Tibial nerve (tissue), 4 donors: ENCODE measurements at regions not wholly inside any gene's neighbourhood (a gene's known extent, or its start where the extent isn't known, plus 50 kb on each side); places are given as distances from the start of the nearest gene placed in this dataset.

Experiments
- DNase-seq, 2 donors: peaks; one replicate each; pipeline ENCODE4 v3.0.0-alpha.2; 2019; ENCODE audit warnings: low spot score in 2 of 2
- H3K27ac ChIP-seq, 4 donors: fragments of 200-600 bp; sonication (generic) in 3 of 4; one replicate each; pipeline ENCODE4 v1.5.1; 2017 to 2019; ENCODE audit warnings: mild to moderate bottlenecking in 1 of 4
- H3K27me3 ChIP-seq, 2 donors: fragments of 200-600 bp; sonication (generic) in 1 of 2; one replicate each; pipeline versions ENCODE4 v1.5.1 to v1.6.0; 2017 to 2019
- H3K36me3 ChIP-seq, 3 donors: fragments of 200-600 bp; sonication (generic); one replicate each; pipeline ENCODE4 v1.5.1; 2018 to 2019
- H3K4me1 ChIP-seq, 4 donors: fragments of 200-600 bp; sonication (generic) in 3 of 4; one replicate each; pipeline ENCODE4 v1.5.1; 2017 to 2019
- H3K4me3 ChIP-seq, 4 donors: fragments of 200-600 bp; sonication (generic) in 3 of 4; one replicate each; pipeline ENCODE4 v1.5.1; 2017 to 2019; ENCODE audit warnings: mild to moderate bottlenecking in 1 of 4, moderate library complexity in 1 of 4
- H3K9me3 ChIP-seq, 4 donors: fragments of 200-600 bp; sonication (generic) in 3 of 4; one replicate each; pipeline ENCODE4 v1.5.1; 2017 to 2019
- EP300 ChIP-seq, 2 donors: sonication (generic); formaldehyde crosslinking; IDR thresholded peaks; one replicate each; pipeline ENCODE4 v1.6.1; 2017; ENCODE audit warnings: antibody characterized with exemption in 2 of 2, mild to moderate bottlenecking in 1 of 2
- POLR2A ChIP-seq, 2 donors: fragments of 450-650 bp; IDR thresholded peaks; one replicate each; pipeline ENCODE4 v1.6.1; 2017; ENCODE audit warnings: antibody characterized with exemption in 2 of 2, mild to moderate bottlenecking in 2 of 2, moderate library complexity in 2 of 2
- WGBS, 2 donors: methylation state at CpG; one replicate each; pipeline ENCODE4 v1.1.5; 2018; 5-methylcytosine and 5-hydroxymethylcytosine counted together
- TF ChIP-seq, protein P1 (sequence below), 5 experiments: fragments of 200-600 bp in 3 of 5; fragments of 450-650 bp in 2 of 5; sonication (generic) in 3 of 5; IDR thresholded peaks; one replicate each; pipeline ENCODE4 v1.5.1; 2016 to 2019; ENCODE audit warnings: antibody characterized with exemption in 5 of 5, mild to moderate bottlenecking in 3 of 5, moderate library complexity in 2 of 5

DNA sequence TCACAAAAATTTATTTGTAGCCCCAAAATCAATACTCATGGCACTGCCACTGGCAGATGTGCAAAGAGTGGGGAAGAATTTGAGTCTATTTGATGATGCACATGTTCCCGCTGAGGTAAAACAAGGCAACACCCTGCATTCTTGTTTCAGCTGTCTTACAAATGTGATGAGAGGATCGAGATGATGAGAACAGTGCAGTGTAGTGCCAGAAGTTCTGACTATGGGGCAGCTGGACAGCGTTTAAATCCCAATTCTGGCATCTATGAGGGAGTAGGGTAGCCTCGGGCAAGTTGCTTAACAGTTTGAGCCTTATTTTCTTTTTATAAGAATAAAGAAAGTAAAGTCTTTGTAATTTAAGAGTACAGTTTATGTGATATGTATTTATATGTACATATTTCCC is 296.7 kb upstream of the FKBP1C start:
- no peaks in the 10 kb centered on the region for H3K4me1 ChIP-seq
- no peaks in the 10 kb centered on the region for H3K36me3 ChIP-seq
- no peak overlapping the region for H3K4me3 ChIP-seq
- no peak overlapping the region for H3K27ac ChIP-seq
- 64 to 72% methylated on average over 4 of the region's 4 CpGs for WGBS, 2 donors
- no peaks in the 10 kb centered on the region for H3K27me3 ChIP-seq
- no peak for DNase-seq
- TF ChIP-seq POLR2A (IDR thresholded peaks at IDR 0.05) = no peak
- no peak for TF ChIP-seq EP300 (IDR thresholded peaks at IDR 0.05)
- TF ChIP-seq, protein P1, sequence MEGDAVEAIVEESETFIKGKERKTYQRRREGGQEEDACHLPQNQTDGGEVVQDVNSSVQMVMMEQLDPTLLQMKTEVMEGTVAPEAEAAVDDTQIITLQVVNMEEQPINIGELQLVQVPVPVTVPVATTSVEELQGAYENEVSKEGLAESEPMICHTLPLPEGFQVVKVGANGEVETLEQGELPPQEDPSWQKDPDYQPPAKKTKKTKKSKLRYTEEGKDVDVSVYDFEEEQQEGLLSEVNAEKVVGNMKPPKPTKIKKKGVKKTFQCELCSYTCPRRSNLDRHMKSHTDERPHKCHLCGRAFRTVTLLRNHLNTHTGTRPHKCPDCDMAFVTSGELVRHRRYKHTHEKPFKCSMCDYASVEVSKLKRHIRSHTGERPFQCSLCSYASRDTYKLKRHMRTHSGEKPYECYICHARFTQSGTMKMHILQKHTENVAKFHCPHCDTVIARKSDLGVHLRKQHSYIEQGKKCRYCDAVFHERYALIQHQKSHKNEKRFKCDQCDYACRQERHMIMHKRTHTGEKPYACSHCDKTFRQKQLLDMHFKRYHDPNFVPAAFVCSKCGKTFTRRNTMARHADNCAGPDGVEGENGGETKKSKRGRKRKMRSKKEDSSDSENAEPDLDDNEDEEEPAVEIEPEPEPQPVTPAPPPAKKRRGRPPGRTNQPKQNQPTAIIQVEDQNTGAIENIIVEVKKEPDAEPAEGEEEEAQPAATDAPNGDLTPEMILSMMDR (IDR thresholded peaks at IDR 0.05) = no peak
- no peaks in the 10 kb centered on the region for H3K9me3 ChIP-seq

DNA sequence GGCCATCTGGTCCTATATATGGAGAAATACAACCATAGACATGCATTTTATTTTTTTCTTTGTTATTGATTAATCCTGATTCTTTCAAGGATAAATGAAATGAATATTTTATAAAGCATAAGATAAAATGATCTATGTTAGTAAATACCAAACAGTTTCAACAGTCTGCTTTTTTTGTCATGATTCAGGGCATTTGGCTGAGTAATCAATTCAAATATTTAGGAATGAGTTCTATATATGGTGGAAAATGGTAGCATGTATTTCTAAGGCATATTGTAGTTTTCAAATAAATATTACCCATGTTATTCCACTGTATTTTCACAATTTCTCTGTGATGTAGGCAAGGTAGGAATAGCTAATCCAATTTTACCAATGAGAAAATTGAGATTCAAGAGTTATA is 287.5 kb upstream of the FKBP1C start:
- no peak overlapping the region for H3K4me3 ChIP-seq
- DNase-seq = no peak
- H3K27ac ChIP-seq = no peak overlapping the region
- H3K9me3 ChIP-seq = no peaks in the 10 kb centered on the region
- no peaks in the 10 kb centered on the region for H3K4me1 ChIP-seq
- no peaks in the 10 kb centered on the region for H3K36me3 ChIP-seq
- TF ChIP-seq, protein P1 (IDR thresholded peaks at IDR 0.05) = no peak
- no peak for TF ChIP-seq POLR2A (IDR thresholded peaks at IDR 0.05)
- H3K27me3 ChIP-seq = no peaks in the 10 kb centered on the region

DNA sequence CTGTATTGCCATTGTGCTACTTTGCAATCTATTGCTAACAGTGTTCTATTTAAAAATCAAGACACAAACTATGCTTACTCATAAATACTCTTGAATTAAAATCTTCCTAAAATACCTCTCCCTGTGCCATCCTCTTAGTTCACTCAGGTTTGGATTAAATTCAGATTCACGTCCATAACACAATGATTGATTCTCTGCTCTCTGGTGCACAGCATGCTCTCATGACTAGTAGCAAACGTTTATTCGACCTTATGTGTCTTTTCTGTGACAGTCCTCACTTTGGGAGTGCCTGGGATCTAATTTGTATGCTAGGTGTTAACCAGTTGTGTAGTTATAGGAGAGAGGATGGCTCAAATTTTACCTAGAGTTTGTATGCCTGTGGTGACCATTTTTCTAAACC is 270.4 kb upstream of the FKBP1C start:
- TF ChIP-seq EP300 (IDR thresholded peaks at IDR 0.05) (no peak), POLR2A (IDR thresholded peaks at IDR 0.05) (no peak)
- TF ChIP-seq, protein P1 (IDR thresholded peaks at IDR 0.05) = no peak
- Histone ChIP-seq H3K27me3 (no peaks in the 10 kb centered on the region), H3K4me3 (no peak overlapping the region), H3K27ac (no peak overlapping the region), H3K9me3 (no peaks in the 10 kb centered on the region), H3K4me1 (no peaks in the 10 kb centered on the region), H3K36me3 (no peaks in the 10 kb centered on the region)
- WGBS, 2 donors = 33 to 47% methylated on average over 3 of the region's 3 CpGs
- DNase-seq = no peak

DNA sequence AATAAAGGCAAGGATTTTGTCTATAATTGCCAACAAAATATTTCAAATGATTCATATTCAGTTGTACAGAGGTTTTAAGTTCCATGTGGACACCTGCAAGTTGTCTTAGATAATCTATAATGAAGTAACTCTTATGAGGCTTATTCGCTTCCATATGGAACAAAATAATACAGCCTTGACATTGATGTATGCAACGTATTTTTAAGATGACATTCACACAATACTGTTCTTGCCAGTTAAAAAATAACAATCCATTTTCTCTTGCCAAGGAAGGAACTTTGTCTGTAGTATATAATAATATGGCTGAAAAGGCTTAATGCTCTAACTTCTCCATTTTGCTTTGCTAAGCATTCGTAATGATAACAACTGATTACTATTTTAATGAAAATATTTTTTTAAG is 269.3 kb upstream of the FKBP1C start:
- TF ChIP-seq POLR2A (IDR thresholded peaks at IDR 0.05) = no peak
- TF ChIP-seq EP300 (IDR thresholded peaks at IDR 0.05) = no peak
- TF ChIP-seq, protein P1 (IDR thresholded peaks at IDR 0.05) = no peak
- no peak overlapping the region for H3K4me3 ChIP-seq
- WGBS, 2 donors = 73 to 79% methylated on average over 3 of the region's 3 CpGs
- H3K9me3 ChIP-seq = no peaks in the 10 kb centered on the region
- H3K27me3 ChIP-seq = no peaks in the 10 kb centered on the region
- no peaks in the 10 kb centered on the region for H3K36me3 ChIP-seq
- no peak overlapping the region for H3K27ac ChIP-seq
- no peak for DNase-seq
- no peaks in the 10 kb centered on the region for H3K4me1 ChIP-seq

- Histone ChIP-seq H3K4me1 (no peaks in the 10 kb centered on the region), H3K36me3 (no peaks in the 10 kb centered on the region), H3K27ac (no peak overlapping the region), H3K27me3 (no peaks in the 10 kb centered on the region), H3K4me3 (no peak overlapping the region), H3K9me3 (no peaks in the 10 kb centered on the region)
- 83 to 91% methylated on average over 2 of the region's 2 CpGs for WGBS, 2 donors
- no peak for DNase-seq
- TF ChIP-seq EP300 (IDR thresholded peaks at IDR 0.05) (no peak), POLR2A (IDR thresholded peaks at IDR 0.05) (no peak)
- TF ChIP-seq, protein P1 (IDR thresholded peaks at IDR 0.05) = no peak
Observed at GRCh38 chr6:62968834-62969233, 242.4 kb upstream of the FKBP1C start.
